ENCODE measurements at regions not wholly inside any gene's neighbourhood (a gene's known extent, or its start where the extent isn't known, plus 50 kb on each side); places are given as distances from the start of the nearest gene placed in this dataset.

DNA sequence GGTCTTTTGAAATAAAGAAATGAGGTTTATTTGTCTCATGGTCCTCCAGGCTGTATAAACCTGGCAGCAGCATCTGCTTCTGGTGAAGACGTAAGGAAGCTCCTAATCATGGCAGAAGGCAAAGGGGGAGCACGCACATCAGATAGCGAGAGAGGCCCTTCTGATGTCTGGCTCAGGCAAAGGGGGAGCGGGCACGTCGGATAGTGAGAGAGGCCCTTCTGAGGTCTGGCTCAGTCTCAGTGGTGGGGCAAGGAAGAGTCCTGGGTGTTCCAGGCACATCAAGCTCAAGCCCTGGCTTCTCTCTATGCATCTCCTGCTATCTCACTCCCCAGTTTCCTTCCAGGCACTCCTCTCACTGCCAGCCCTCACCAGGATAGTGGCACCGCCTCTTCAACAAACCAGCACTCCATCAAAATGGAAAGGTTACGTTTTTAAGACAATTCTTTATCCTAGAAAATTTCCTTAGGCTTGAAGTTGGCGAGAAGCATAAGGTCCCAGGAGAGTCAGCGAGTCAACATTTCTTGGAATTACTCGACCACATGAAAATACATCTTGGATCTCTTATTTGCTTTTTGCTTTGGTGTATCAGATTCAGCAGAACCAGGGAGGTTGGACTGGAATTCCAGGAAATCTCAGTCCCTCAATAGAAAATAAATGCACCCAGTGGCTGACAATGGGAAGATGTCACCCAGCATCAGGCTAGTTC, 189.6 kb upstream of the TMEM132C start:
- TF ChIP-seq ZFX (IDR thresholded peaks at IDR 0.05), result no peak
- TF ChIP-seq, protein P1, sequence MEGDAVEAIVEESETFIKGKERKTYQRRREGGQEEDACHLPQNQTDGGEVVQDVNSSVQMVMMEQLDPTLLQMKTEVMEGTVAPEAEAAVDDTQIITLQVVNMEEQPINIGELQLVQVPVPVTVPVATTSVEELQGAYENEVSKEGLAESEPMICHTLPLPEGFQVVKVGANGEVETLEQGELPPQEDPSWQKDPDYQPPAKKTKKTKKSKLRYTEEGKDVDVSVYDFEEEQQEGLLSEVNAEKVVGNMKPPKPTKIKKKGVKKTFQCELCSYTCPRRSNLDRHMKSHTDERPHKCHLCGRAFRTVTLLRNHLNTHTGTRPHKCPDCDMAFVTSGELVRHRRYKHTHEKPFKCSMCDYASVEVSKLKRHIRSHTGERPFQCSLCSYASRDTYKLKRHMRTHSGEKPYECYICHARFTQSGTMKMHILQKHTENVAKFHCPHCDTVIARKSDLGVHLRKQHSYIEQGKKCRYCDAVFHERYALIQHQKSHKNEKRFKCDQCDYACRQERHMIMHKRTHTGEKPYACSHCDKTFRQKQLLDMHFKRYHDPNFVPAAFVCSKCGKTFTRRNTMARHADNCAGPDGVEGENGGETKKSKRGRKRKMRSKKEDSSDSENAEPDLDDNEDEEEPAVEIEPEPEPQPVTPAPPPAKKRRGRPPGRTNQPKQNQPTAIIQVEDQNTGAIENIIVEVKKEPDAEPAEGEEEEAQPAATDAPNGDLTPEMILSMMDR (conservative IDR thresholded peaks at IDR 0.05), result no peak
- no peak overlapping the region for H3K27ac ChIP-seq

DNA sequence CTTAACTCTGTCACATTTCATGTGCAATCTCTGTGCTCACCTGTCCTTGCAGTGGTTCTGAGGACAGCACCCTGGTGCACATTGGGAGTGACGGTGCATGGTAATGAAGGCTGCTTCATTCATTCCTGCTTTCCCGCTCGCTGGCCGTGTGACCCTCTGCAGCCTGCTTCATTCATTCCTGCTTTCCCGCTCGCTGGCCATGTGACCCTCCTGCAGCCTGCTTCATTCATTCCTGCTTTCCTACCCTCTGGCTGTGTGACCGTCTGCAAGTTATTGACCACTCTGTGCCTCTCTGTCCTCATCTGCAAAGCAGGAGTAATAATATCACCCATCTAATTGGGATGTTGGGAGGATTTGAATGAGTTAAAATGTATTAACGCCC, 189.1 kb upstream of the TMEM132C start:
- TF ChIP-seq, protein P1 (conservative IDR thresholded peaks at IDR 0.05), result no peak
- TF ChIP-seq ZFX (IDR thresholded peaks at IDR 0.05), result no peak
- no peak overlapping the region for H3K27ac ChIP-seq

DNA sequence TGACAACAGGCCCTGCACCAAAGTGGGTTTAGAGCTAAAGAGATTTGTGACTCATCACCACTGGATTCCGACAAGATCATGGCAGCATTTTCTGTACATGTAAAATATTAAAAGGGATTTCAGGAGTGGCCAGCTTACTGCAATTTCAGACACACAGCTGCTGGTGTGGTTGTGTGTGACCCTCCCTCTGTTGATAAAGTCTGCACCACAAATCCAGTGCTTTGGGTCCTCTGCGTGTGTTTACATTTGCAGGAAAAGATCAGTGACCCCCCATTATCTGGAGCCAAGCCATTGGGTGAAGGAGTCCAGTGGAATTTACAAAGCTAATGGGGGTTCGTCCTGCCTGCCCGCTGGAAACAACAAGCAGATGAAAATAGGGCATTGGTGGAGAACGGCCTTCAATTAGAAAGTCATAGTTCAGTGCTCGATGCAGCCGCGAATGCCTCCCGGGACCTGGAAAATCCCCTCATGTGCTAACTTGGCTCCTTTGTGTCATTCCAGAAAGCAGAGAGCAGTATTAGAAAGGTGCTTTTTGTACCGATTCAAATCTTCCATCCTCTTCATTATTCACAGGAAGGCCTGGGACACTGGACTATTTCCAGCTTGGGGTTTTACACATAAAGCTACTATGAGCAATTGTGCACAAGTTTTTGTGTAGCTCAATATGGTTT, 188.5 kb upstream of the TMEM132C start:
- H3K27ac ChIP-seq, result no peak overlapping the region
- TF ChIP-seq ZFX (IDR thresholded peaks at IDR 0.05), result no peak
- TF ChIP-seq, protein P1 (conservative IDR thresholded peaks at IDR 0.05), result no peak

DNA sequence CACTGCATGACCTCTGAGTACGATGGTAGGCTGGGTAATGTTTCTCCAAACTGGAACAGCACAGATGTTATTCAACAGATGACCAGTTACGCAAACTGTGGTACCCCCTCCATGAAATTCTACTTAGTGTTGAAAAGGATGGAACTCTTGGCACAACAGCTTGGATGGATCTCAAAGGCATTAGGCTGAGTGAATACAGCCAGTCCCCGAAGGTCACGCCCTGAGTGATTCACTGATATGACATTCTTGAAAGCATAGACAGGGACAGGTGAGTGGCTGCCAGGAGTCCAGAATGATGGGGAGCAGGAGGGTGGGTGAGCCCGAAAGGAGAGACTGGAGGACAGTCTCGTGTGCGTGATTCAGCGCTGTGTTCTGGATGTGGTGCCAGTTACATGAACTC, 187.5 kb upstream of the TMEM132C start:
- TF ChIP-seq ZFX (IDR thresholded peaks at IDR 0.05), result no peak
- TF ChIP-seq, protein P1 (conservative IDR thresholded peaks at IDR 0.05), result no peak
- no peak overlapping the region for H3K27ac ChIP-seq

DNA sequence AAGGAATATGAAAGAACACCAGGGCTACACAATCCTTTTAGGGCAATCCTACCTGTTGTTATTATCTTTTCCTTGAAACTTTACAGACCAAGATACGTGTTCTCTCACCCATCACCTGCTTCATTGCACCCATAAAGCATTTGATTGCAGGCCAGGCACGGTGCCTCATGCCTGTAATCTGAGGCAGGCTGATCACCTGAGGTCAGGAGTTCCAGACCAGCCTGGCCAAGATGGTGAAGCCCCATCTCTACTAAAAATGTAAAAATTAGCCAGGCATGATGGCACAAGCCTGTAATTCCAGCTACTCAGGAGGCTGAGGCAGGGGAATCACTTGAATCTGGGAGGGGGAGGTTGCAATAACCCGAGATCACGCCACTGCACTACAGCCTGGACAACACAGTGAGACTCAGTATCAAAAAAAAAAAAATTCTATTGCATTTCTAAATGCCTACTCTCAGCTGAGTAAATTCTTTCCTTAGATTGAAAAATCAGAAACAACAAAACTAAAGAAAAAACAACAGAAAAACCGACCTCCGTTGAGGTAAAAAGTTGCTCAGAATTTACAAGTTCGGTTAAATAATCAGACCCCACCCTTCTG, 183.7 kb upstream of the TMEM132C start:
- H3K27ac ChIP-seq, result no peak overlapping the region
- TF ChIP-seq, protein P1 (conservative IDR thresholded peaks at IDR 0.05), result no peak

DNA sequence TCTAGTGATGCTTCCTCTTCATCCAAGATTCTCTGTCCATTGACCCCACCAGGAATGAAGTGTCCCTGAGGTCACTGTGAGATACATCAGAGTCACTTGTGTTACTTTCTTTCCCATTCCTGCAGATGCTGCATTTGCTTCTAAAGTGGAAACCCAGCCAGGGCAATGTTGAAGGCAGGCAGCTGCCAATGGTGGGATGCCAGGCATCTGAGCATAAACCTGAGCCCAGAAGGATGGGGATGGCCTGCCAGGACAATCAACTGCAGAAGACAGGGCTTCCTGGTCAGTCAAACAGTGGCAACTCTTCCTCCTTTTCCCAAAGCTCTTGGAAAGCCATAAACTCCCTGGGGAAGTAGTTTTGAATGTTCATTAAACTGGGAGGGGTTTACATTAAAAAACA, 178.0 kb upstream of the TMEM132C start:
- no peak overlapping the region for H3K27ac ChIP-seq
- TF ChIP-seq ZFX (IDR thresholded peaks at IDR 0.05), result no peak
- TF ChIP-seq, protein P1 (conservative IDR thresholded peaks at IDR 0.05), result no peak

DNA sequence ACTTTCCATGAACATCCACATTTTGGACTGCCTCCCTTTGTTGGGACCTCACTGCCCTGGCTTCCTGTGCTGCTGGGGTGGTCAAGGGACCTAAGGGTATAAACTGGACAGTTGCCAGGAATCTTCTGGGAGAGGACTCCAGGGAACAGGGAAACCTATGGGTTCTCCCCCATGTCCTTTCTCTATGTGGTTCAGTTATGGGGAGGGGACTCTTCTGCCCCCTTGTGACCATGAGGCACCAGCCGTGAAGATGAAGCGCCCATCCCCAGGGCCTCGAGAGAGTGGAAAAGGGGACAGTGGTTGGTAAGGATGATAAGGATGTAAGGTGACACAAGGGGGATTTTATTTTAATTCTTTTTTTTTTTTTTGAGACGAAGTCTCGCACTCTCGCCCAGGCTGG, 177.0 kb upstream of the TMEM132C start:
- TF ChIP-seq ZFX (IDR thresholded peaks at IDR 0.05), result no peak
- TF ChIP-seq, protein P1 (conservative IDR thresholded peaks at IDR 0.05), result no peak; the same call in 1 of the 2 replicates
- H3K27ac ChIP-seq, result no peak overlapping the region
